GM23338 (cell line): ENCODE measurements at regions not wholly inside any gene's neighbourhood (a gene's known extent, or its start where the extent isn't known, plus 50 kb on each side); places are given as distances from the start of the nearest gene placed in this dataset.

Source experiments
- ATAC-seq: fragments of 200-7000 bp; cut with Tn5 transposase; 3 replicates; pipeline ENCODE4 v1.9.1; 2020
- DNase-seq: peaks from one replicate; pipeline ENCODE4 v3.0.0-alpha.2; 2015; ENCODE audit warnings: low spot score
- H2AFZ ChIP-seq: fragments of 200-600 bp; sonication (generic); 2 replicates; pipeline ENCODE4 v1.8.0; 2016; ENCODE audit warnings: antibody characterized with exemption, mild to moderate bottlenecking, moderate library complexity
- H3F3A ChIP-seq: fragments of 200-600 bp; sonication (generic); replicated peaks from 2 replicates; pipeline ENCODE4 v1.8.0; 2017; ENCODE audit warnings: antibody characterized with exemption, mixed run types, low read depth
- H3K27ac ChIP-seq: fragments of 200-600 bp; sonication (generic); 2 replicates; pipeline ENCODE4 v1.6.1; 2016; ENCODE audit warnings: low read depth
- H3K27me3 ChIP-seq: fragments of 200-600 bp; sonication (generic); 2 replicates; pipeline ENCODE4 v1.8.0; 2016; ENCODE audit warnings: mild to moderate bottlenecking, mixed run types, moderate library complexity; ENCODE audit not compliant: insufficient read depth
- H3K36me3 ChIP-seq: fragments of 200-600 bp; sonication (generic); 2 replicates; pipeline ENCODE4 v1.8.0; 2016; ENCODE audit warnings: mild to moderate bottlenecking; ENCODE audit not compliant: insufficient read depth
- H3K4me1 ChIP-seq: fragments of 200-600 bp; sonication (generic); 2 replicates; pipeline ENCODE4 v1.8.0; 2016; ENCODE audit warnings: mild to moderate bottlenecking, moderate library complexity; ENCODE audit not compliant: insufficient read depth
- H3K4me2 ChIP-seq: fragments of 200-600 bp; sonication (generic); 2 replicates; pipeline ENCODE4 v1.7.1; 2017; ENCODE audit warnings: mixed run types
- H3K4me3 ChIP-seq: fragments of 200-600 bp; sonication (generic); 2 replicates; pipeline ENCODE4 v1.6.1; 2016; ENCODE audit warnings: mixed run types
- H3K79me2 ChIP-seq: fragments of 200-600 bp; sonication (generic); replicated peaks from 2 replicates; pipeline ENCODE4 v1.8.0; 2017; ENCODE audit warnings: mild to moderate bottlenecking; ENCODE audit not compliant: insufficient read depth
- H3K9me2 ChIP-seq: fragments of 200-600 bp; sonication (generic); 2 replicates; pipeline ENCODE4 v1.8.0; 2017; ENCODE audit not compliant: insufficient read depth
- H4K20me1 ChIP-seq: fragments of 200-600 bp; sonication (generic); replicated peaks from 2 replicates; pipeline ENCODE4 v1.8.0; 2017; ENCODE audit warnings: mild to moderate bottlenecking; ENCODE audit not compliant: insufficient read depth
- H3K27ac Mint-ChIP-seq: 2 replicates; pipeline ENCODE4 v1.8.0; 2020; ENCODE audit warnings: inconsistent platforms, mild to moderate bottlenecking, moderate library complexity, mixed read lengths
- H3K27me3 Mint-ChIP-seq: 3 replicates; pipeline ENCODE4 v1.8.0; 2022; ENCODE audit warnings: low read depth, mild to moderate bottlenecking, moderate library complexity, mixed read lengths, inconsistent platforms; ENCODE audit not compliant: insufficient read depth, poor library complexity
- H3K36me3 Mint-ChIP-seq: 3 replicates; pipeline ENCODE4 v1.8.0; 2021; ENCODE audit warnings: low read depth, mild to moderate bottlenecking, inconsistent platforms, moderate library complexity, mixed read lengths
- H3K4me1 Mint-ChIP-seq: 3 replicates; pipeline ENCODE4 v1.8.0; 2020; ENCODE audit warnings: mild to moderate bottlenecking, inconsistent platforms, mixed read lengths
- H3K4me3 Mint-ChIP-seq: 3 replicates; pipeline ENCODE4 v1.8.0; 2021; ENCODE audit warnings: moderate library complexity, mild to moderate bottlenecking, inconsistent platforms, mixed read lengths
- H3K9me3 Mint-ChIP-seq: 3 replicates; pipeline ENCODE4 v1.8.0; 2020; ENCODE audit warnings: moderate library complexity, mild to moderate bottlenecking, inconsistent platforms, mixed read lengths
- CREB1 ChIP-seq: fragments of 250-450 bp; sonication (Bioruptor Pico); IDR thresholded peaks from 2 replicates; pipeline ENCODE4 v1.5.0; 2020; ENCODE audit warnings: low read depth, mild to moderate bottlenecking, moderate library complexity
- EZH2 ChIP-seq: fragments of 200-600 bp; sonication (generic); IDR thresholded peaks from one replicate; pipeline ENCODE4 v1.8.0; 2017; ENCODE audit warnings: antibody characterized with exemption, mild to moderate bottlenecking, low read depth; ENCODE audit not compliant: unreplicated experiment
- EZH2phosphoT487 ChIP-seq: fragments of 200-600 bp; sonication (generic); IDR thresholded peaks from one replicate; pipeline ENCODE4 v1.8.1; 2018; ENCODE audit warnings: antibody characterized with exemption; ENCODE audit not compliant: unreplicated experiment
- JUNB ChIP-seq: IDR thresholded peaks from one replicate; pipeline ENCODE4 v1.6.1; 2016; ENCODE audit warnings: antibody characterized with exemption; ENCODE audit not compliant: unreplicated experiment
- NANOG ChIP-seq: IDR thresholded peaks from 2 replicates; pipeline ENCODE4 v1.6.1; 2016; ENCODE audit warnings: antibody characterized with exemption, borderline replicate concordance
- POLR2AphosphoS5 ChIP-seq: IDR thresholded peaks from 2 replicates; pipeline ENCODE4 v1.6.1; 2016; ENCODE audit warnings: antibody characterized with exemption, low read depth
- STAT1 ChIP-seq: IDR thresholded peaks from one replicate; pipeline ENCODE4 v1.6.1; 2016; ENCODE audit warnings: antibody characterized with exemption; ENCODE audit not compliant: unreplicated experiment
- ZNF114 ChIP-seq: fragments of 250-450 bp; sonication (Bioruptor Pico); IDR thresholded peaks from 2 replicates; pipeline ENCODE4 v1.5.0; 2020; ENCODE audit warnings: mild to moderate bottlenecking, moderate library complexity
- ZNF331 ChIP-seq: fragments of 250-450 bp; sonication (Bioruptor Pico); IDR thresholded peaks from 2 replicates; pipeline ENCODE4 v1.5.0; 2020; ENCODE audit warnings: low read depth, mild to moderate bottlenecking, moderate library complexity
- TF ChIP-seq, protein P1 (sequence below): IDR thresholded peaks from one replicate; pipeline ENCODE4 v1.6.1; 2018; ENCODE audit warnings: antibody characterized with exemption; ENCODE audit not compliant: unreplicated experiment
- TF ChIP-seq, protein P2 (sequence below): IDR thresholded peaks from 2 replicates; pipeline ENCODE4 v1.6.1; 2016; ENCODE audit warnings: antibody characterized with exemption
- TF ChIP-seq, protein P3 (sequence below): fragments of 250-450 bp; sonication (Bioruptor Pico); IDR thresholded peaks from 2 replicates; pipeline ENCODE4 v1.5.0; 2020; ENCODE audit warnings: mild to moderate bottlenecking, moderate library complexity
- TF ChIP-seq, protein P4 (sequence below), 2 experiments: fragments of 200-600 bp in 1 of 2; sonication (generic) in 1 of 2; conservative IDR thresholded peaks; 2 replicates each; pipeline versions ENCODE4 v1.5.1 to v1.6.1; 2016 to 2017; ENCODE audit warnings: antibody characterized with exemption in 2 of 2, low read depth in 2 of 2, mild to moderate bottlenecking in 2 of 2, moderate library complexity in 1 of 2

DNA sequence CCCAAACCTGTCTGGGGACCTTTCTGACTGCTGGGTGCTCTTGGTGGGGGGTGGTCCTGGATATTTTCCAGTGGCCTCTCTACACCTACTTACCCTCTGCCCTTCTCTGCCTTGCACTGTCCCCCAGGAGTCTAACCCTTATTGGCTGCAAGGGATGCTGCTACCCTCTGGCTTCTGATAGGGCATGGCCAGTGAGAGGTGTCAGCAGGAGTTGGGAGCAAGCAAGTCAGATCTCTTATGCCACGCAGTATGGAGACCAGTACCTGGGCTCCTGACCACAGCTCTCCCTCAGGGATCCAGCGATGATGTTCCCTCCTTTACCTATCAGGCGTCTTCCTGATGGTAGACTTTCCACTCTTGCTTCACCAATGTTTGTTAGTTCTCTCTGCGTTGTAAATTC is 373.7 kb downstream of the SOCS6 start:
- H3K27me3 ChIP-seq = no peaks in the 10 kb centered on the region
- no peak overlapping the region for H3K4me2 ChIP-seq
- Mint-ChIP-seq H3K4me1 (no peaks in the 10 kb centered on the region), H3K27ac (no peak overlapping the region), H3K9me3 (peaks cover 84% of the 10 kb centered on the region), H3K36me3 (peaks cover 20% of the 10 kb centered on the region), H3K27me3 (no peaks in the 10 kb centered on the region), H3K4me3 (no peak overlapping the region)
- TF ChIP-seq ZNF331 (CRISPR knock-in tag) (no peak), CREB1 (CRISPR knock-in tag) (no peak), ZNF114 (CRISPR knock-in tag) (no peak), EZH2phosphoT487 (no peak), JUNB (no peak), STAT1 (no peak), POLR2AphosphoS5 (no peak), EZH2 (no peak), NANOG (no peak)
- TF ChIP-seq, protein P1, sequence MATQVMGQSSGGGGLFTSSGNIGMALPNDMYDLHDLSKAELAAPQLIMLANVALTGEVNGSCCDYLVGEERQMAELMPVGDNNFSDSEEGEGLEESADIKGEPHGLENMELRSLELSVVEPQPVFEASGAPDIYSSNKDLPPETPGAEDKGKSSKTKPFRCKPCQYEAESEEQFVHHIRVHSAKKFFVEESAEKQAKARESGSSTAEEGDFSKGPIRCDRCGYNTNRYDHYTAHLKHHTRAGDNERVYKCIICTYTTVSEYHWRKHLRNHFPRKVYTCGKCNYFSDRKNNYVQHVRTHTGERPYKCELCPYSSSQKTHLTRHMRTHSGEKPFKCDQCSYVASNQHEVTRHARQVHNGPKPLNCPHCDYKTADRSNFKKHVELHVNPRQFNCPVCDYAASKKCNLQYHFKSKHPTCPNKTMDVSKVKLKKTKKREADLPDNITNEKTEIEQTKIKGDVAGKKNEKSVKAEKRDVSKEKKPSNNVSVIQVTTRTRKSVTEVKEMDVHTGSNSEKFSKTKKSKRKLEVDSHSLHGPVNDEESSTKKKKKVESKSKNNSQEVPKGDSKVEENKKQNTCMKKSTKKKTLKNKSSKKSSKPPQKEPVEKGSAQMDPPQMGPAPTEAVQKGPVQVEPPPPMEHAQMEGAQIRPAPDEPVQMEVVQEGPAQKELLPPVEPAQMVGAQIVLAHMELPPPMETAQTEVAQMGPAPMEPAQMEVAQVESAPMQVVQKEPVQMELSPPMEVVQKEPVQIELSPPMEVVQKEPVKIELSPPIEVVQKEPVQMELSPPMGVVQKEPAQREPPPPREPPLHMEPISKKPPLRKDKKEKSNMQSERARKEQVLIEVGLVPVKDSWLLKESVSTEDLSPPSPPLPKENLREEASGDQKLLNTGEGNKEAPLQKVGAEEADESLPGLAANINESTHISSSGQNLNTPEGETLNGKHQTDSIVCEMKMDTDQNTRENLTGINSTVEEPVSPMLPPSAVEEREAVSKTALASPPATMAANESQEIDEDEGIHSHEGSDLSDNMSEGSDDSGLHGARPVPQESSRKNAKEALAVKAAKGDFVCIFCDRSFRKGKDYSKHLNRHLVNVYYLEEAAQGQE = no peak
- TF ChIP-seq, protein P2, sequence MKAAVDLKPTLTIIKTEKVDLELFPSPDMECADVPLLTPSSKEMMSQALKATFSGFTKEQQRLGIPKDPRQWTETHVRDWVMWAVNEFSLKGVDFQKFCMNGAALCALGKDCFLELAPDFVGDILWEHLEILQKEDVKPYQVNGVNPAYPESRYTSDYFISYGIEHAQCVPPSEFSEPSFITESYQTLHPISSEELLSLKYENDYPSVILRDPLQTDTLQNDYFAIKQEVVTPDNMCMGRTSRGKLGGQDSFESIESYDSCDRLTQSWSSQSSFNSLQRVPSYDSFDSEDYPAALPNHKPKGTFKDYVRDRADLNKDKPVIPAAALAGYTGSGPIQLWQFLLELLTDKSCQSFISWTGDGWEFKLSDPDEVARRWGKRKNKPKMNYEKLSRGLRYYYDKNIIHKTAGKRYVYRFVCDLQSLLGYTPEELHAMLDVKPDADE = no peak
- TF ChIP-seq, protein P3, sequence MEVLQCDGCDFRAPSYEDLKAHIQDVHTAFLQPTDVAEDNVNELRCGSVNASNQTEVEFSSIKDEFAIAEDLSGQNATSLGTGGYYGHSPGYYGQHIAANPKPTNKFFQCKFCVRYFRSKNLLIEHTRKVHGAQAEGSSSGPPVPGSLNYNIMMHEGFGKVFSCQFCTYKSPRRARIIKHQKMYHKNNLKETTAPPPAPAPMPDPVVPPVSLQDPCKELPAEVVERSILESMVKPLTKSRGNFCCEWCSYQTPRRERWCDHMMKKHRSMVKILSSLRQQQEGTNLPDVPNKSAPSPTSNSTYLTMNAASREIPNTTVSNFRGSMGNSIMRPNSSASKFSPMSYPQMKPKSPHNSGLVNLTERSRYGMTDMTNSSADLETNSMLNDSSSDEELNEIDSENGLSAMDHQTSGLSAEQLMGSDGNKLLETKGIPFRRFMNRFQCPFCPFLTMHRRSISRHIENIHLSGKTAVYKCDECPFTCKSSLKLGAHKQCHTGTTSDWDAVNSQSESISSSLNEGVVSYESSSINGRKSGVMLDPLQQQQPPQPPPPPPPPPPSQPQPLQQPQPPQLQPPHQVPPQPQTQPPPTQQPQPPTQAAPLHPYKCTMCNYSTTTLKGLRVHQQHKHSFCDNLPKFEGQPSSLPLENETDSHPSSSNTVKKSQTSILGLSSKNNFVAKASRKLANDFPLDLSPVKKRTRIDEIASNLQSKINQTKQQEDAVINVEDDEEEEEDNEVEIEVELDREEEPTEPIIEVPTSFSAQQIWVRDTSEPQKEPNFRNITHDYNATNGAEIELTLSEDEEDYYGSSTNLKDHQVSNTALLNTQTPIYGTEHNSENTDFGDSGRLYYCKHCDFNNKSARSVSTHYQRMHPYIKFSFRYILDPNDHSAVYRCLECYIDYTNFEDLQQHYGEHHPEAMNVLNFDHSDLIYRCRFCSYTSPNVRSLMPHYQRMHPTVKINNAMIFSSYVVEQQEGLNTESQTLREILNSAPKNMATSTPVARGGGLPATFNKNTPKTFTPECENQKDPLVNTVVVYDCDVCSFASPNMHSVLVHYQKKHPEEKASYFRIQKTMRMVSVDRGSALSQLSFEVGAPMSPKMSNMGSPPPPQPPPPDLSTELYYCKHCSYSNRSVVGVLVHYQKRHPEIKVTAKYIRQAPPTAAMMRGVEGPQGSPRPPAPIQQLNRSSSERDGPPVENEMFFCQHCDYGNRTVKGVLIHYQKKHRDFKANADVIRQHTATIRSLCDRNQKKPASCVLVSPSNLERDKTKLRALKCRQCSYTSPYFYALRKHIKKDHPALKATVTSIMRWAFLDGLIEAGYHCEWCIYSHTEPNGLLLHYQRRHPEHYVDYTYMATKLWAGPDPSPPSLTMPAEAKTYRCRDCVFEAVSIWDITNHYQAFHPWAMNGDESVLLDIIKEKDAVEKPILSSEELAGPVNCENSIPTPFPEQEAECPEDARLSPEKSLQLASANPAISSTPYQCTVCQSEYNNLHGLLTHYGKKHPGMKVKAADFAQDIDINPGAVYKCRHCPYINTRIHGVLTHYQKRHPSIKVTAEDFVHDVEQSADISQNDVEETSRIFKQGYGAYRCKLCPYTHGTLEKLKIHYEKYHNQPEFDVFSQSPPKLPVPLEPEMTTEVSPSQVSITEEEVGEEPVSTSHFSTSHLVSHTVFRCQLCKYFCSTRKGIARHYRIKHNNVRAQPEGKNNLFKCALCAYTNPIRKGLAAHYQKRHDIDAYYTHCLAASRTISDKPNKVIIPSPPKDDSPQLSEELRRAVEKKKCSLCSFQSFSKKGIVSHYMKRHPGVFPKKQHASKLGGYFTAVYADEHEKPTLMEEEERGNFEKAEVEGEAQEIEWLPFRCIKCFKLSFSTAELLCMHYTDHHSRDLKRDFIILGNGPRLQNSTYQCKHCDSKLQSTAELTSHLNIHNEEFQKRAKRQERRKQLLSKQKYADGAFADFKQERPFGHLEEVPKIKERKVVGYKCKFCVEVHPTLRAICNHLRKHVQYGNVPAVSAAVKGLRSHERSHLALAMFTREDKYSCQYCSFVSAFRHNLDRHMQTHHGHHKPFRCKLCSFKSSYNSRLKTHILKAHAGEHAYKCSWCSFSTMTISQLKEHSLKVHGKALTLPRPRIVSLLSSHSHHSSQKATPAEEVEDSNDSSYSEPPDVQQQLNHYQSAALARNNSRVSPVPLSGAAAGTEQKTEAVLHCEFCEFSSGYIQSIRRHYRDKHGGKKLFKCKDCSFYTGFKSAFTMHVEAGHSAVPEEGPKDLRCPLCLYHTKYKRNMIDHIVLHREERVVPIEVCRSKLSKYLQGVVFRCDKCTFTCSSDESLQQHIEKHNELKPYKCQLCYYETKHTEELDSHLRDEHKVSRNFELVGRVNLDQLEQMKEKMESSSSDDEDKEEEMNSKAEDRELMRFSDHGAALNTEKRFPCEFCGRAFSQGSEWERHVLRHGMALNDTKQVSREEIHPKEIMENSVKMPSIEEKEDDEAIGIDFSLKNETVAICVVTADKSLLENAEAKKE = no peak
- TF ChIP-seq, protein P4, sequence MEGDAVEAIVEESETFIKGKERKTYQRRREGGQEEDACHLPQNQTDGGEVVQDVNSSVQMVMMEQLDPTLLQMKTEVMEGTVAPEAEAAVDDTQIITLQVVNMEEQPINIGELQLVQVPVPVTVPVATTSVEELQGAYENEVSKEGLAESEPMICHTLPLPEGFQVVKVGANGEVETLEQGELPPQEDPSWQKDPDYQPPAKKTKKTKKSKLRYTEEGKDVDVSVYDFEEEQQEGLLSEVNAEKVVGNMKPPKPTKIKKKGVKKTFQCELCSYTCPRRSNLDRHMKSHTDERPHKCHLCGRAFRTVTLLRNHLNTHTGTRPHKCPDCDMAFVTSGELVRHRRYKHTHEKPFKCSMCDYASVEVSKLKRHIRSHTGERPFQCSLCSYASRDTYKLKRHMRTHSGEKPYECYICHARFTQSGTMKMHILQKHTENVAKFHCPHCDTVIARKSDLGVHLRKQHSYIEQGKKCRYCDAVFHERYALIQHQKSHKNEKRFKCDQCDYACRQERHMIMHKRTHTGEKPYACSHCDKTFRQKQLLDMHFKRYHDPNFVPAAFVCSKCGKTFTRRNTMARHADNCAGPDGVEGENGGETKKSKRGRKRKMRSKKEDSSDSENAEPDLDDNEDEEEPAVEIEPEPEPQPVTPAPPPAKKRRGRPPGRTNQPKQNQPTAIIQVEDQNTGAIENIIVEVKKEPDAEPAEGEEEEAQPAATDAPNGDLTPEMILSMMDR (conservative IDR thresholded peaks at IDR 0.05; ENCODE audit: low read depth in 2 of 2) = no peak
- no peak overlapping the region for H2AFZ ChIP-seq
- no peaks in the 10 kb centered on the region for H3F3A ChIP-seq
- no peak overlapping the region for H3K27ac ChIP-seq
- no peaks in the 10 kb centered on the region for H3K4me1 ChIP-seq
- H3K4me3 ChIP-seq = no peak overlapping the region
- no peaks in the 10 kb centered on the region for H3K9me2 ChIP-seq
- no peak for DNase-seq
- ATAC-seq = no peak
- H3K79me2 ChIP-seq = no peaks in the 10 kb centered on the region
- no peaks in the 10 kb centered on the region for H4K20me1 ChIP-seq
- peaks cover 8% of the 10 kb centered on the region; the same call in 1 of the 2 replicates for H3K36me3 ChIP-seq
